ENCODE measurements at regions not wholly inside any gene's neighbourhood (a gene's known extent, or its start where the extent isn't known, plus 50 kb on each side); places are given as distances from the start of the nearest gene placed in this dataset.

- no peak for TF ChIP-seq CTCF (IDR thresholded peaks at IDR 0.05)
- no peak for TF ChIP-seq EP300 (IDR thresholded peaks at IDR 0.05; ENCODE audit: borderline replicate concordance in 1 of 2, low read depth in 1 of 2, low read length in 1 of 2)
- no peak for TF ChIP-seq REST (IDR thresholded peaks at IDR 0.05; ENCODE audit: low read depth, low read length)
- no peak for TF ChIP-seq NRF1 (IDR thresholded peaks at IDR 0.05; ENCODE audit: low read depth, low read length)
- no peak for TF ChIP-seq FOXM1 (IDR thresholded peaks at IDR 0.05; ENCODE audit: low read depth)
- no peak for TF ChIP-seq SMC3 (IDR thresholded peaks at IDR 0.05; ENCODE audit: low read depth, low read length)
- no peak for TF ChIP-seq SIN3A (IDR thresholded peaks at IDR 0.05; ENCODE audit: borderline replicate concordance, low read depth, low read length)
- no peak for TF ChIP-seq POLR2AphosphoS5 (IDR thresholded peaks at IDR 0.05; ENCODE audit: low read depth, low read length)
- TF ChIP-seq USF2 (IDR thresholded peaks at IDR 0.05; ENCODE audit: borderline replicate concordance, low read depth, low read length) = no peak
- TF ChIP-seq IRF3 (IDR thresholded peaks at IDR 0.05; ENCODE audit: low read depth, low read length) = no peak
Observed at GRCh38 chr4:137583671-137584070, 51.4 kb upstream of the PCDH18 start.
